Renal cortical epithelial cell (primary cell): ENCODE measurements at regions not wholly inside any gene's neighbourhood (a gene's known extent, or its start where the extent isn't known, plus 50 kb on each side); places are given as distances from the start of the nearest gene placed in this dataset.
A peak's percentile ranks its signal among the peaks of the same experiment; 100 is the strongest.
"Not testable (repeated sequence)": the region's sequence is repeated elsewhere in the genome, so short reads cannot be mapped to it uniquely, and the experiment has no call there.

Experiments used
- DNase-seq: peaks from one replicate; pipeline ENCODE4 v3.0.0-alpha.2; 2011; ENCODE audit warnings: low read depth

DNA sequence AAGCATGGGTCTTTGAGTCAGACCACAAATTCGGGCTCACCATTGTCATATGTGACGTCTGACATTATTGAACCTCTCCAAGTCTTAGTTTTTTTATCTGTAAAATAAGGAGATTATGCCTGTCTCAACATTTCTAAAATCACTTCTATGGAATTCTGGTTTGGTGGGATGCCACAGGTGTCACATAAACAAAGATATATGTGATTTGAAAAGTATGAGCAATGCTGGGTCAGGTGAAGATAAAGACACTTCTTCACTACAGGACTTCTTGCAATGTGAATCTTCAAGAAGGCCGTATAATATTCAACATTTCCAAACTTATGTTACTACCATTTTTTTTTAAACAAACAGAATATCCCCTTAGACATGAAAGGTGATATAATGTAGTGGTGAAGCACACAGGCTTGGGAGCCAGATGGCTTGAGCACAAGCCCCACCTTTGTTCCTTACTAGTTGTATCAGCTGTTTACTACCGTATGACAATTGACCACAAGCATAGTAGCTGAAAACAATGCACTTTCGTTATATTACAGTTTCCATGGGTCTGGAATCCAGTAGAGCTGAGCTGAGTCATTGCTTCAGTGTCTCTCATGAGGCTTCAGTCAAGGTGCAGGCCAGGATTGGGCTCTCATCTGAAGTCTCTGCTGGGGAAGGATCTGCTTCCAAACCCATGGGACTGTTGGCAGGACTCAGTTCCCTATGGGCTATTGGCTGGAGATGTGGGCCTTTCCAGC, 87.7 kb downstream of the UTP18 start:
- no peak for DNase-seq

DNA sequence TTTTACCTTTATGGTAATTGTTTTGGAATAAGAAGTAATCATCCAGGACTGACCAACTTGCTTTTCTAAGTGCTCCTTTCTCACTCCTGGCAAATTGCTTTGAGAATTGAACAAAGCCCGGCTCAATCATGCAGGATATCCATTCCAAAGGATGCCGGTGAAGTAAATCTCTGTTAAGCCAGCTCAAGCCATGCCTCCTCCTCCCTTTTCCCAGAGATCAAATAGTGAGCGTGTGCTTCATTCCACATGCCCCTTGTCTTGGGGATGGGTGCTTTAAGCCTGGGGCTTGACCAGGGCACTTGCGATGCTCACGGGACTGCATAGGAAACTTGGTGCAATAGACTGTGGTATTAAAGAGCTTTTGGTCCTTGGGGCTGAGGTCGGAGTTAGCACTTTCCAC, 90.7 kb downstream of the UTP18 start:
- no peak for DNase-seq

DNA sequence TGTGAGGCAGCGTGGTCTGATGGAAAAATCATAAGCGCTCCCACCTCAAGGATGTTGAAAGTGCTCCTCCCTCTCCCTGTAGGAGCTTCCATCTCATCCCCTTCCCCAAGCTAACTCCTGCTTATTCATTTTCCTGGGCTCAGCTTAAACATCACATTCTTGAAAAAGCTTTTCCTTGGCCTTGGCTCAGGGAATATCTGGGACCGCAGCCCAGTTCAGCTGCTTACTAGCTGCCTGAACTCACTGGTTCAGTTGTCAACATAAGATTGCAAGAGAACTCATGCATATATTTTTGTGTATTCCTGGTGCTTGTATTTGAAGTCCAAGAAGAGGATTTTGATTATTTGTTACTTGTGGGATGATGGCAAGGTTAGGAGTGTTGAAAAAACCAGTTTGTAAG, 91.5 kb downstream of the UTP18 start:
- no peak for DNase-seq

DNA sequence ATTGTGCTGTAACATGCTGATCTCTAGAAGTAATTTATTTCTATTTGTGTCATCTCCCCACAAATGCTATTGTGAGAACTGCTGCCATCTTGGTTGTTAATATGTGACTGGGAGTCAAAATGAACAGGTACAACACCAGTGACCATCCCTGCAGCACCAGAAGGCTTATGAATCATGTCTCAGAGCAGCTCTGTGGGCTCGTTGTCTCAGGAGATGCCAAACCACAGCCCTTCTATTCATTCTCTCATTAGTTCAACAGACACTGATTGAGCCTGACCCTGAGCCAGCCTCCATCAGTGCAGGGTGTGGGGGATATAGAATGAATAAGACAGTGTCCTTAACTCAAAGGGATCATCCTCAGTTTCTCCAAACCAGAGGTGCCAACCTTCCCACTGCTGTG, 92.5 kb downstream of the UTP18 start:
- DNase-seq = no peak

DNA sequence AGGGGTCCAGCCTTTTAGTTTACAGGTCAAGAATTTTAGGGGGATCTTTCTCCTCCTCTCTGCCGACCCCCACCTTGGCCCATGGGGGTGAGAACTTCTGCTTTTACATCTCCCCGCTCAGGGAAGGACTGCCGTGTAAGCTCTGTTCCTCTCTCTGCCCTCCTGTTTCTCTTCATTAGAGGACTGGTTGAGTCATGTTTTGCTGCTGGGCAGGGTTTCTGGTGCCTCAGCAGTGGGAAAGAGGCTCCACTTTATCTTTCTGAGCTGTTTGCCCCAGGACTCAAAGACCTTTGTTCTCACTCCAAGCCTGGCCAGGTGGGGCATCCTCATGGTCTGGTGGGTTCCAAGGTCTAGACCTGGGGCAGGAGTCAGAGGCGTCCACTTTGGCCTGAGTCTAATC, 93.0 kb downstream of the UTP18 start:
- DNase-seq = no peak

DNA sequence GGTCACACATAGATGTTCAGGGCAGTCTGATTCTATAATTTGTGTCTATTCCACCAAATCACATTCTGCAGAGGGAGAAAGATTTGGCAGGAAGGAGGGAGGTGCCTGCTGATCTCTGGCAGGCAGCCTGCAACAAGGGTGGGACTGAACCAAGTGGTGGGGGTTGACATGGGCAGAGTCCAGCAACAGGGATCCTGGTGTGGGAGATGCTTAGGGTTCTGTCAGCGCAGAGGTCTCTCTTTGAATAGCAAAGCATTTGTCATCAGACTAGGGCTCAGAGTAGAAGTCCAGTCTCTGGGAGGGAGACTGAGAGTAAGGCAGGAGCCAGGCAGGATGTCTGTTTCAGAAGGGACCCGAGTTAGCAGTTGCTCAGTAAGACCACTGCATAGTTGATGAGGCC, 94.6 kb downstream of the UTP18 start:
- no peak for DNase-seq

DNA sequence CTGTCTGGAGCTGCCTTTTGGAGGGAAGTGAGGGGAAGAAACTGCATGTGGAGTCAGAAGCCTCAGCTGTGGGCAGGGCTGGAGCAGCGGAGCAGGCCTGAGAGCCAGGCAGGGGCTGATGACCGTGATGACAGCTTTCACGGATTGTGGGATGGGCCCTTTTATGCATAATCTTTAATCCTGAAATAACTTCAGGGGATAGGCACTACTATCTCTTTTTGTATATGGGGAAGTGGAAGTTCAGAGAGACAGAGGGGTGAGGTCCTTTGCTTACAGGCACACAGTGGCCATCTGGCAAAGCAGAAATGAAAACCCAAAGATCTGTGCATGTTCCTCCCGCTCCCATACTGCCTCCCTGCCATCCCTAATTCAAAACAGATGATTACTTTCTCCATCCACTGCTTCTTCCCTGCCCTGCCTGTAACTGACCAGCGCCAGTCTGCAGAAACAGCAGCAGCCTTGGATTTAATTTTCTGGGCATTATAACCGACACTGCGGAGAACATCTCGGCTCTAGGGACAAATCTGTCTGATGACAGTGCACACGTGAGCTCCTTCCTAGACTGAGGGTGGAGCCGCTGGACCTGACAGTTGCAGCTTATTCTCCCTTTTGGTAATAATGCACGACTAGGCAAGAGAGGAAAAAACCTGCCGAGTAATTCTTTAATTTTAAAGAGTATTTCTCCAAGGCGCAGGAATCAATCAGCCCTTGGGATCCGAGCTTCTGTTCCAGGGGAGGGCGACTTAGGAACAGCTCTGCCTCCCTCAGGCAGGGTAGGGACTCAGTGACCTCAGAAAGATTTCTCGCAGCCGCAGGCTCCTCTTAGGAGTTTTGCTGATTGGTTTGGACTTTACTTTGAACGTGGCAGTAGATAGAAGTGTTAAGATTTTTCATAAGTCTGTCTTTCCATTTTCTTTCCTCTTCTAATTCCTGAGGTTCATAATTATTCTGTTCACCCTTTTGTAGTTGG, 95.4 kb downstream of the UTP18 start:
- no peak for DNase-seq

DNA sequence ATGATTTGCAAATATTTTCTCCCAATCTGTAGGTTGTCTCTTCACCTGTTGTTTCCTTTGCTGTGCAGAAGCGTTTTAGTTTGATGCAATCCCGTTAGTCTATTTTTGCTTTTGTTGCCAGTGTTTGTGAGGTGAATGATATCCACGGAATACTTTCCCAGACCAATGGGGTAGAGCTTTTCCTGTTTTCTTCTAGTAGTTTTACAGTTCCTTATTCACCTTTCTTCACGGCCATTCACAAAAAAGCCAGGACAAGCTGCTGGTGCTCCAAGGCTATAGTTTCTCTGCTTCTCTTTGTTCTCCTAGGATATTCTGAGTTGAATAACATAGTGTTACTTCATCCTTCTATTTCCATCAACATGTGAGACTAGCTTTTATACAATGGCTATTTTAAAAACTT, 98.7 kb downstream of the UTP18 start:
- DNase-seq = no peak

DNA sequence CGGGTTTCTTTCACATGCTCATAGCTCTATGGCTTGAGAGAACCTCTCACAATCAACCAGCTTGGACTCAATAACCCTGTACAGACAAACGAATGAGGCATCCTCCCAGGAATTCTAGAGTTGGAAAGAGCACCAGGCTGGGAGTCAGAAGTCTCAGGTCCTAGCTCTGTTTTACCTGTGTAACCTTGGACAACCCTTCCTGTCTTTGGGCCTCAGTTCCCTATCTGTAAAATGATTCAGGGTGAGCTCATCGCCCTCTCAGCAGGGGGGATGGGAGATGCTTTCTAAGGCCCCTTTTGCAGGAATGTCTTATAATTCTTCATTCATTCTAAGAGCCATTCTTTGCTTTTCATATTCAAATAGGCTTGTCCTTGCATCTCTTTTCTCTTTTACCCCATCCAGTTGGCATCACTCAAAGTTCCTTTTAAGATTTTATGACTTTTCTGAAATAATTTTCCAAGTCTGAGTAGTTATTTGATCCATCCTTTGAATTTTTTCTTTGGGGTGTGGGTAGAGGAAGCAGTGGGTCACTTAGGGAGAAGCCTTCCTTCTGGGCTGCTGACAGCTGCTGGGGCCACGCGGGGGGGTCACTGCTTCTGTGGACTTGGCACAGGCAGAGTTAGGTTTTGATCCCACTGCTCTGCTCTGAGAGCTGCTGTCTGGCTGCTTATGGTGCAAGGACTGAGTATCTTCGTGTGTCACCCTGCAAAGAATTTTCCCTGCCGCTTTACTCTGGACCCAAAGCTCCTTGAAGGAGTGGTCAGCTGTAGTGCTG, 102.7 kb downstream of the UTP18 start:
- no peak for DNase-seq

DNA sequence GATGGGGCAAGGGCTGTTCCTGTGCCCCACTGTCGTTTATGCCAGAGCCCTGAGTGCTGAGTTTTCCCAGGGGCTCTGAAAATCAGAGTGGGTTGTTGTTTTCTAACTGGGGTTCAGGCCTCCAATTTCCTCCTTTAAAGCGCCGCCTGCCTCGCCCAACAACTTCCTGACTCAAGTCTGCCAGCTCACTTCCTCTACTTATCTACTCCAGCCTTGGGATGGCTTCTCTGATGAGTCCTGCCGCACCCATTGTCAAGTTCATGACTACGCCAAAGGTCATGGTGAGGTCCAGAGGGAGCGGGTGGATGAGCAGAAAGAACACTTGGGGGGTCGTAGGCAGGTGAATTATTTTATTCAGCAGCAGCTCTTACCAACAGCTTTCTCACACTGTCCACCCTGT, 104.7 kb downstream of the UTP18 start:
- no peak for DNase-seq

DNA sequence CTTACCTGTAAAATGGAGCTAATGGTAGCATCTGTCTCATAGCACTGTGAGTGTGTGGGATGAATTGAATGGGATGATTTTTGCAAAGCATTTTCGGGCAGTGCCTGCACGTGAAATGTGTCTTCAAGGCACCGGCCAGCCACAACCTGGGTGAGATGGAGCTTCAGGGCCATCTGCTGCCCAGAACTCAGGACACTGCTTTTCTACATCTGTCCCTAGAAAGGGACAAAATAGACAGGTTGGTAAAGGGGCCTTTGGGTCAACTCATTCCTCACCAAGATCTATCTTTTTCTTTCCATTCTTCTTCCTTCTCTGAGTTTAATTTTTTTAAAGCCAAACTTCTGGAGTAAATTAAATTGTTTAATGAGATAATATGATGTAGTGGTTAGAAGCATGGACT, 106.5 kb downstream of the UTP18 start:
- no peak for DNase-seq

DNA sequence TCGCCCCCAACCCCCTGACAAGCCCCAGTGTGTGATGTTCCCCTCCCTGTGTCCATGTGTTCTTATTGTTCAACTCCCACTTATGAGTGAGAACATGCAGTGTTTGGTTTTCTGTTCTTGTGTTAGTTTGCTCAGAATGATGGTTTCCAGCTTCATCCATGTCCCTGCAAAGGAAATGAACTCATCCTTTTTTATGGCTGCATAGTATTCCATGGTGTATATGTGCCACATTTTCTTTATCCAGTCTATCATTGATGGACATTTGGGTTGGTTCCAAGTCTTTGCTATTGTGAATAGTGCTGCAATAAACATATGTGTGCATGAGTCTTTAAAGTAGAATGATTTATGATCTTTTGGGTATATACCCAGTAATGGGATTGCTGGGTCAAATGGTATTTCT, 107.5 kb downstream of the UTP18 start:
- DNase-seq = not testable (repeated sequence)

DNA sequence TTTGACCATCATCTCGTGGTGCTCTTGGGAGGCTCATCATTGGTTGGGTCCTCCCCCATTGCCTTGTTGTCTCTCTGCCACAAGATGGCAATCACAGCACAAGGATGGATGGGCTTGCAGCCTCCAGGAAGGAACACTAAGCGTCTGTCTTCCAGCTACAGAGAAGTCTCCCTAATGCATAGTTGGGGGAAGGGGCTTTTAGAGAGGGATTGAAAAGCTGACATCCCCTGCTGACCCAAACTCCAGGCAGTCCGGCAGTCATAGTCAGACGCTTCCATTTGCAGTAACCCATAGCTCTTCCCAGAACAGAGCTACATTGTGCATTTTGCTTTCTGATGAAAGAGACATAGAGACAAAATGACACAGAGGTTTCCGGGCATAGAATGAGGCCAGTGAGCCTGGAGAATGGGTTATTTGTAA, 111.4 kb downstream of the UTP18 start:
- peak; percentile 33 for DNase-seq

DNA sequence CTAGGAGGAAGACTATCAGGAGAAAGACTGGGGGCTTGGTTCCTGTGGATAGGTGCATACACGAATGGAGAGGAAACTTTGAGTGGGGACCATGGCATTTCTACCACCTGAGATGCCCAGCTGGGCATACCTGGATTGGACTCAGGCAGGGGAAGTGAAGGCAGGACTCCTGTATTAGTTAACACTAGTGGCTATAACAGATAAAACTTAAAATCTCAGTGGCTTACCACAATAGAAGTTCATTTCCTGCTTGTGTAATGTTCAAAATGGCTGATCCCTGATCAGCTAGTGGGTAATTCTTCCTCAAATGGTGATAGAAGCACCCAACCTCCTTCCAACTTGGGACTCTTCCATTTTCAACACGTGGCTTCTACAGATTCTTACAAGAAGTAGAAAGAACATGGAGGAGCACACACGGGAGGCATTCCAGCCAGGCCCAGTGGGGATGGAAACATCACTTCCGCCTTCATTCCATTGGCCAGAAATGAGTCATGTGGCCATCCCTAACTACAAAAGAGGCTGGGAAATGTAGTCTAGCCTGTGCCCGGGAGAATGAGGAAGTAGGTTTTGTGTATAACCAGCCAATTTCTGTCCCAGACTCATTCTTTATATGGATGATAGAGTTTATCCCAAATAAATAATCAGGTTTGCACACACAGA, 112.1 kb downstream of the UTP18 start:
- peak; percentile 6 for DNase-seq

DNA sequence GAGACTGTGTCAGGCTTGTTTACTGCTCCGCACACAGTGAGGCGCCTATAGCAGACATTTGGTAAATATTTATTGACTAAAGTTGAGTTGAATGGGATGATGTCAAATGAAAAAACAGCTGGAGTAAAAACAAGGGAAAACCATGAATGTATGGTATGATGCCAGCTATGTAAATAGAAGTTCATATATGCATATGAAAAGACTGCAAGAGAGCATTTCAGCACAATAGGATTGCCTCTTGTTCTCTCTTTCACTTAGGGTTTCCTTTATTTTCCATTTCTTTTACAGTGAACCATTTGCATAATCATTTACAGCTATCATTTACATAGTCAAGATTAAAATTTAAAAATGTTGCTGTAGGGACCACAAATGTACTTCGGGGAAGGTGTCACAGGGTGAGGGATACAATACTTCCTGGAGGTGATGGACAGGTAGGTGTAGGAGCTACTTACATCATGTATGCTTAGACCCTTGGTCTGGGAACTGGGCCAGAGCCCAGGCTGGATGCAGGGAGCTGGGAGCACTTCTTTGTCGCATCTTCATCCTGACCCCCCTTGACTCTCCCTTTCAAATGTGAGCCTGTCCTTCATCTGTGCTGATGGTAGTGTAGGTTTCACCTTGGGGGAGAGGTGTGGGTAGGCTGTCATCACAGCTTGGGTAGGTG, 113.3 kb downstream of the UTP18 start:
- DNase-seq = no peak

DNA sequence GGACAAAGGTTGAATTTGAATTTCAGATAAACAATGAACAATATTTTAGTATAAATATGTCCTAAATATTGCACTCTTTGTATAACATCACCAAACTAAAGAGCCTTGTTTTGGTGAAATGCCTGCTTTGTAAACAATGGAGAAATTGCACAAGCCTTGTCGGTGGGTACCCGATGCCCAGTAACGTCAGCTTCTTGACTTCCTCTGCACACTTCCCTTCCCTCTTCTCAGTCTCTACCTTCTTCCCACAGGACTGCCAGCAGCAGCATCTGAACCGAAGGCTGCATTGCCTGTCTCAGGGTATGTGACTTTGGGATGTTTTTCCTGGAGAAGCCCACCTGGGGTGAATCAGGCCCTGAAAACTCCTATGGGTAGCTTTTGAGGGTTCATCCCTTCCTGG, 113.9 kb downstream of the UTP18 start:
- no peak for DNase-seq

DNA sequence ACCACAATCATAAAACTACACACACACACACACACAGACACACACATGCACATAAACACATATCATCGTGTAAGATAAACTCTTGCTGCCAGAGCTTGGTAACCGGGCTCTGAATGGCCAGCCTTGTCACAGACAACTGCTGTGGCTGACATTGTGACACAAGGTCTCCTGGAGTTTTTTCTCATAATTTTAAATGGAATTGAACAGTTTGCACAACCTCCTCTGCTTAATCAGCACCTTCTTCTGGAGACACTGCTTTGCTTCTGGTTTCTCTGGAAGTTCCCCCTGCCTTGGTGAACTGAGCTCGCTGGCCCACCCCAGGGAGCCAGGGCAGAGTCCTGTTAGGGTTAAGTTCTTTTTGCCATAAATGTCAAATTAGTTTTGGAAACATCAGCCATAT, 115.4 kb downstream of the UTP18 start:
- DNase-seq = no peak

DNA sequence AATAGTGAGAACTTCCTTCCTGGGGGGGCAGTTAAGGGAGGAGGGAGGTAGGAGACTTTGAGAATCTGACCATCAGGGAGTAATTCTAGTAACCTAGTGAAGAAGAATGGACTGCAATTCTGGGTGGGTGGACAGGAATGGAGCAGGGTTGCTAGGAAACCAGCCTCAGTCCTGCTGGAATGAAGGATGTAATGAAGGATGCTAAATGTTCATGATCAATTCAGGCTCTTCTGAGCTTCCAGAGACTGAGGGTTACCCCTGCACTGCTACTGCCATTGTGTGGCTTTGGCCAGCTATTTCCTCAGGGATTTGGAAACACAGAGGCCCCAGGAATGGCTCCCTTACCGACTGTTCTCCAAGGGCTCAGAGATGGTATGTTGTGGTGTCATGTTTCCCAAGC, 116.4 kb downstream of the UTP18 start:
- no peak for DNase-seq

DNA sequence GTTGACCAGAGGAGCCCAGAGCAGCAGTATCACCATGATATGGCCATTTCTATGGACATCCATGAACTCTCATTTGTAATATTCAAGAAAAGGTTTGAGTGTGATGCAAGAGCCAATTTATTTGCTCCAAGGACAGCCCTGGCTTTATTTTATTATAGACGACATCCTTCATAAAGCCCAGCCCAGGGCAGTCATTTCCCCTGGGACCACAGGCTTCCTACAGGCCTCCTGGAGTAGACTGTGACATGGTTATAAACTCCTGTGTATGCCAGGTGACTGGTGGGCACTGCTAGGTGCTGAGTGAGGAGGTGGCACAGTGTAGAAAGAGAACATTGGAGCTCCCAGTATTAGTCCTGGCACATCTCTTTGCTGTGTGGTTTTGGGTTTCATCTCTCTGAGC, 120.9 kb downstream of the UTP18 start:
- no peak for DNase-seq

DNA sequence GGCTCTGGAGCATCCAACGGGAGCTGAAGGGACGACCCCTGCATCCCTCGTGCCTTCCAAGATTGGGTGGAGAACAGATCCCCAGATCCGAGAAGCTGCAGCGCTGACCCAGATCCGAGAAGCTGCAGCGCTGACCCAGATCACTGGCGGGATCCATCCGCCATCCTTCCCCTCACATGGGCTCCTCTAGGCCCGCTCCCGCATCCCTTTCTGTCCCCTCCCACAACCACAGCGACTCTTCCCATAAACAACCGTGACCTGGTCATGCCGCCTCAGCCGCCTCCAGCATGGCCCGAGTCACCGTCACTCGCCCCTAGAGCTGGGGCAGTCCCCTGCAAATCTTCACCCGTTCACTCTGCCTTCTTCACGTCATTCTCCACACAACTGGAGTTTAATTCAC, 124.9 kb downstream of the UTP18 start:
- no peak for DNase-seq

DNA sequence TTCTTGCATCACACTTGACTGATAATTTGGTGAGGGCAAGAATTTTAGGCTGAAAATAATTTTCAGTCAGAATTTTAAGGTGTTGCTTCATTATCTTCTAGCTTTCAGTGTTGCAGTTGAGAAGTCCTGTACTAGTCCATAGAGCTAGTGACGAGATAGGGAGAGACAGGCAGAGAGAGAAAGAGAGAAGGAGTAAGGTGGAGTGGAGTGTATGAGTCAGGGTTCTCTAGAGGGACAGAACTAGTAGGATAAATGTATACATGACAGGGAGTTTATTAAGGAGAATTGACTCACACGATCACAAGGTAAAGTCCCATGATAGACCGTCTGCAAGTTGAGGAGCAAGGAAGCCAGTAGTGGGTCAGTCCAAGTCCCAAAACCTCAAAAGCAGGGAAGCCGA, 127.2 kb downstream of the UTP18 start:
- no peak for DNase-seq
